Stimulated activated effector memory CD8-positive, alpha-beta T cell treated with anti-CD3 and anti-CD28 coated beads, Interleukin-12 subunit alpha, Interleukin-12 subunit beta, amount 100 ng/mL, for 72 hours (primary cell): ENCODE measurements at regions not wholly inside any gene's neighbourhood (a gene's known extent, or its start where the extent isn't known, plus 50 kb on each side); places are given as distances from the start of the nearest gene placed in this dataset.

ENCODE experiments used
- ATAC-seq: fragments of 150-1000 bp; cut with Tn5 transposase; 2 replicates; pipeline ENCODE4 v1.10.0; 2021
- DNase-seq, 2 donors: peaks; one replicate each; pipeline ENCODE4 v3.0.0; 2021 to 2022; ENCODE audit warnings: low spot score in 2 of 2
- H3K27ac Mint-ChIP-seq: one replicate; pipeline ENCODE4 v1.8.0; 2022; ENCODE audit warnings: mild to moderate bottlenecking, mixed read lengths
- H3K36me3 Mint-ChIP-seq: one replicate; pipeline ENCODE4 v1.8.0; 2022; ENCODE audit warnings: mild to moderate bottlenecking, mixed read lengths
- H3K4me1 Mint-ChIP-seq: one replicate; pipeline ENCODE4 v1.8.0; 2022; ENCODE audit warnings: mixed read lengths
- H3K4me3 Mint-ChIP-seq: one replicate; pipeline ENCODE4 v1.8.0; 2022; ENCODE audit warnings: mild to moderate bottlenecking, mixed read lengths
- H3K9me3 Mint-ChIP-seq: one replicate; pipeline ENCODE4 v1.8.0; 2022; ENCODE audit warnings: mixed read lengths

DNA sequence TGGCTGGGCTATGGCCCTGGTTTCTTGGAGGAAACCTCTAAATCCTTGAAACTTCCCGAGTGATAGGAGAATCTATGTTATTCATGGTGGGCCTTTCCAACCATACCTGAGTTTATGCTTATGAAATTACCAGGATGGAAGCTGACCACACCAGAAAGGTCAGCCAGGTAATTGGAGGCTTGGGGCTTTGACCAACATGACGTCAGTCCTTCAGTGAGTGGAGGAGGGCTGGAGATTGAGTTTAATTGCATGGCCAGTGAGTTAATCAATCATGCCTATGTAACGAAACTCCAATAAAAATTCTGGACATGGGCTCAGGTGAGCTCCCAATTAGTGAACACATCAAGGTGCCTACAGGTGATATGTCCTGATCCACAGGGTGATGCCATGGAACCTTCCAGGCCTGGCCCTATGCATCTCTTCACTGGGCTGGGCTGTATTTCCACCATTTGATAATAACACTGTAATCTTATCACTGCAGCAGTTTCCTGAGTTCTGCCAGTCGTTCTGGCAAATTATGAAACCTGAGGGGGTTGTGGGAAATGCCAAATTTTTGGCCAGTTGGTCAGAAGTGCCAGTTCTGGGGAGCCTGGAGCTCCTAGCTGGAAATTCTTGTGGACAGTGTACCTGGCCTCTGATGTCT is 106.5 kb downstream of the CDH26 start:
- ATAC-seq (no peak), DNase-seq (no peak)
- Mint-ChIP-seq H3K4me1 (peaks cover 16% of the 10 kb centered on the region), H3K36me3 (no peaks in the 10 kb centered on the region), H3K27ac (no peak overlapping the region), H3K4me3 (no peak overlapping the region), H3K9me3 (no peaks in the 10 kb centered on the region)

DNA sequence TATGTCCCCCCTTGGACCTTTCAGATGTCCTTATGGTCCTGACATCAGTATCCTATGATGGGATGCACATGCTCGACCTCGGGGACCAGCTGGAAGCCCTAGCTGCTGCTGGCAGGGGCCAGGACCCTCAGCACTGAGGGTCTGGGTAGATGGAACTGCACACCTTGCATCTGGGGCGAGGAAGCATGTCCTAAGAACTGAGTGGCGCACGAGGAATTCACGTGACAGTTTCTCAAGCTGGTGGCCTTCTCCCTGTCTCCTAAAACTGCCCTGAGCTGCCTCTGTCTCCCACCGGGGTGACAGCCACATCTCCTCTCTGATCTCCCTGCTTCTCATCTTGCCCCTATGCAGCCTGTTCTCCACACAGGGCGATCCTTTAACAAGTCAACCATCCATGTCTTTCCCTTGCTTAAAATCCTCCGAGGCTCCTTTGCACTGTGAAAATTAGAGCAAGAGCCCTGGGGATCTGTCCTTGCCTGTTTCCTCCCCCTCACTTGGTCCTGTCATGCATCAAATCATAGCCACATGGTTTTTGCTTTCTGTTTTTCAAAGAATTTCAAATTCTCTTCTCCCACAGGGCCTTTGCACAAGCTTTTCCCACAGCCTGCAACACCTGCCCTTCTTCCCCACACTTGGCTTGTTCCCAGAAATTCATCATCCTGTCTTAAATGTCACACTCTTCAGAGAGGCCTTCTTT is 107.7 kb downstream of the CDH26 start:
- DNase-seq (no peak), ATAC-seq (no peak)
- Mint-ChIP-seq H3K4me3 (no peak overlapping the region), H3K36me3 (no peaks in the 10 kb centered on the region), H3K27ac (peak overlapping the region; percentile 21), H3K4me1 (peaks cover 16% of the 10 kb centered on the region), H3K9me3 (no peaks in the 10 kb centered on the region)

DNA sequence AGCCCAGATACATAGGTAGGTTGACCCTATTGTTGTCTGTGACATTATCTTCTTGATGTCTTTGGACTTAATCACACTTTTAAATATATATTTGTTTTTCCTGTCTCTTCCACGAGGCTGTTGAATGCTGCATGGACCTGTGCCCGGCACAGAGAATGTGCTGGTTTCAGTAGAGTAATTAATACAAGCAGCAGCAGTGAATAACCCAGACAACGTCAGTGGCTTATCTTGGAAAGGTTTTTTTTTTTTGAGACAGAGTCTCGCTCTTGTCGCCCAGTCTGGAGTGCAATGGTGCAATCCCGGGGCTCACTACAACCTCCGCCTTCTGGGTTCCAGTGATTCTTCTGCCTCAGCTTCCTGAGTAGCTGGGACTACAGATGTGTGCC is 108.2 kb downstream of the CDH26 start:
- peak overlapping the region; percentile 21 for H3K27ac Mint-ChIP-seq
- no peaks in the 10 kb centered on the region for H3K36me3 Mint-ChIP-seq
- no peak overlapping the region for H3K4me3 Mint-ChIP-seq
- no peaks in the 10 kb centered on the region for H3K9me3 Mint-ChIP-seq
- DNase-seq (no peak), ATAC-seq (no peak)
- H3K4me1 Mint-ChIP-seq = peaks cover 16% of the 10 kb centered on the region

DNA sequence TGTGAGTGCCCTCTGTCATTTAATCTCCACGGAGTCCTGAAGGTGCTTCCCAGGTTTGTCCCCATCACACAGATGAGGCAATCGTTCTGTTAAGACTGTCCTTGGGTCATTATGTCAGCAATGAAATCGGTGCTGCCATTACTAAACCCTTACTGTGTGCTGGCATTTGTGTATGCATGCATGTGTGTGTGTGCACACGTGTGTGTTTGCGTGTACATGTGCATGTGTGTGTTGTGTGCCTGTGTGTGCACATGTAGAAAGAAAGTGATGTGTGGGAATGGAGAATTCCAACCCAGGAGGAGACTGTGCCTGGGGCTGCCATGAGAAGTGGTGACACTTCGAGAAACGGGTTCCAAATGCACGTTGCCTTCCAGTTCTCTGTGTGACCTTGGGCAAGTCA is 110.3 kb downstream of the CDH26 start:
- Mint-ChIP-seq H3K27ac (no peak overlapping the region), H3K9me3 (no peaks in the 10 kb centered on the region), H3K4me1 (peaks cover 10% of the 10 kb centered on the region), H3K4me3 (no peak overlapping the region), H3K36me3 (no peaks in the 10 kb centered on the region)
- DNase-seq = no peak
- ATAC-seq = no peak

DNA sequence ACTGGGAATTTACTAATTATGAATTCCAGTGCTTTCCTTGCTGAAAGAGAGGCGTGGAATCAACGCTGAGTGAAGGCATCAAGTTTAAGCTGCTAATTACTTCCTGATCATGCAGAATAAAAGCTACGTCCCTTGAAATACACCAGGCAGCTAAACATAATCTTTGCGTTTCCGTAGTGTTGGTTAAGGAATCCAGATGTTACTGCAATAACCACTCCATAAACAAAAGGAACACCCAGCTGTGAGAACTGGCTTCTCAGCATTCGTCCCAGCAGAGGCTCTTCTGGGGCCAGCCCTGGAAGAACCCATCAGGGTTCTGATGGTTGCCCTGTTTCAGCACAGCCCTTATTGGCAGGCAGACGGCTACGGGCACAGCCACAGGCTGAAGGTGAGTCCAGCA is 111.4 kb downstream of the CDH26 start:
- ATAC-seq (no peak), DNase-seq (no peak)
- no peaks in the 10 kb centered on the region for H3K9me3 Mint-ChIP-seq
- no peaks in the 10 kb centered on the region for H3K36me3 Mint-ChIP-seq
- peaks cover 5% of the 10 kb centered on the region for H3K4me1 Mint-ChIP-seq
- H3K27ac Mint-ChIP-seq = no peak overlapping the region
- no peak overlapping the region for H3K4me3 Mint-ChIP-seq

DNA sequence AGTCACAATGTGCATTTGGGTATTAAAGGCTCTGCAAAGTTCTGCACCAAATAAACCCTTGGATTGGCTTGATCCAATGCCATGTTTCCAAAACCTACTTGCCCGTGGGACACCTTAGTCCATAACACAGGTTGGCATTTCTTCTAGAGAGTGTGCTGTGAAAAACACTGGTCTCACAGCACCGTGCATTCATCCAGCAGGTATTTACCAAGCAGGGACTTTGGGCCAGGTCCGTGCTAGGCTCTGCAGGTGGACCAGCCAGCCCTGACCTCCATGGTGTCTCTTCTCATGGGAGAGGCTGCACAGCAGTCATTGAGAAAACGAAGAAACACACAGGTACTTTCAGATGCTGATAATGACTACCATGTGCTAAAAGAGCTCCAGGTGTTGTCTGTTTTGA is 112.6 kb downstream of the CDH26 start:
- H3K4me1 Mint-ChIP-seq = peaks cover 11% of the 10 kb centered on the region
- H3K9me3 Mint-ChIP-seq = no peaks in the 10 kb centered on the region
- DNase-seq (no peak), ATAC-seq (no peak)
- H3K4me3 Mint-ChIP-seq = no peak overlapping the region
- no peak overlapping the region for H3K27ac Mint-ChIP-seq
- H3K36me3 Mint-ChIP-seq = no peaks in the 10 kb centered on the region

DNA sequence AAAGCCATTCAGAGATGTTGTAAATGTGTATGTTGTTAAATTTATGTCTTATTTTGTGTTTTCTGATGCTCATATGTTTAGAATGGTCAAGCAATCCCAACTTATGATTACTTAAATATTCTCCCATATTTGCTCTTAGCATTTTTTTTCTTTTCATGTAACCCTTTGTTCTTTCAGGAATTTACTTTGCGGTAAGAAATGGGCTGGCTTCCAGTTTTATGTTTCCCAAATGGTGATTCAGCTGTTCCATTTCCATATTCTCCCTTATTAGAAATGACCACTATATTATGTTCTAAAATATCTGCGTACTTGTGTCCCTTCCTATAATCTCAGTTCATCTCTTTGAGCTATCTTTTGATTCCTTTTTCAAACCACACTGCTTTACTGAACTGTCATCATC is 113.7 kb downstream of the CDH26 start:
- ATAC-seq (no peak), DNase-seq (no peak)
- H3K4me1 Mint-ChIP-seq = peaks cover 12% of the 10 kb centered on the region

DNA sequence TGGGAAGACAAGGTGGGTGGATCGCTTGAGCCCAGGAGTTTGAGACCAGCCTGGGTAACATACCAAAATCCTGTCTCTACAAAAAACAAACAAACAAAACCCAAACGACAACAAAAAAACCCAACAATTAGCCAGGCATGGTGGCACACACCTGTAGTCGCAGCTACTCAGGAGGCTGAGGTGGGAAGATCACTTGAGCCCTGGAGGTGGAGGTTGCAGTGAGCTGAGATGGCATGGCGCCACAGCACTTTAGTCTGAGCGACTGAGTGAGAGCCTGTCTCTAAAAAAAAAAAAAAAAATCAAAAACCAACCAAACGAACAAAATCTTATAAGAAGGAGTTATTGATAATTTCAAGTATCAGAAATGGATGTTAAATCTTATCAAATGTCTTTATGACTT is 114.9 kb downstream of the CDH26 start:
- no peak for ATAC-seq
- H3K27ac Mint-ChIP-seq = no peak overlapping the region

More for the DNA sequence above, 113.7 kb downstream of the CDH26 start:
- Mint-ChIP-seq H3K9me3 (no peaks in the 10 kb centered on the region), H3K36me3 (no peaks in the 10 kb centered on the region), H3K27ac (no peak overlapping the region), H3K4me3 (no peak overlapping the region)

DNA sequence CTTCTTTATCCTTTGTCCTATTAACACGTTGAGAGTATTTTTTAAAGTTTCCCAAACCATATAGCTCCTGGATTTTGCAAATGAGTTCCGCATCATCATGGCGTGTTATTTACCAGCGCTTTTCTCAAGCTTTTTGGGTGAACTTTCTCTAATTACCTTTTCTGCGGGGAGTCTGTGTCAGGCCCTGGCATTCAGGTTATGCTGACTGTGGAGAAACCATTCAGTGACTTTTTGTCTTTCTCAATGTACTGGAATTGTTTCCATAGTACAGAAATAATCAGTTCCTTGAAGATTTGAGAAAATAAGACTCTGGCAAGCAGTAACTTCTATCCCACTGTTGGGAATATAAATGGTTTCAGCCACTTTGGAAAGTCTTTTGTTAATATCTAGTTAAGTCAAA is 115.3 kb downstream of the CDH26 start:
- ATAC-seq (no peak), DNase-seq (no peak)
- no peaks in the 10 kb centered on the region for H3K9me3 Mint-ChIP-seq
- H3K36me3 Mint-ChIP-seq = no peaks in the 10 kb centered on the region
- H3K27ac Mint-ChIP-seq = no peak overlapping the region
- H3K4me3 Mint-ChIP-seq = no peak overlapping the region
- H3K4me1 Mint-ChIP-seq = peaks cover 12% of the 10 kb centered on the region

More for the DNA sequence above, 114.9 kb downstream of the CDH26 start:
- peaks cover 12% of the 10 kb centered on the region for H3K4me1 Mint-ChIP-seq
- H3K9me3 Mint-ChIP-seq = no peaks in the 10 kb centered on the region
- no peak overlapping the region for H3K4me3 Mint-ChIP-seq
- no peak for DNase-seq
- no peaks in the 10 kb centered on the region for H3K36me3 Mint-ChIP-seq

DNA sequence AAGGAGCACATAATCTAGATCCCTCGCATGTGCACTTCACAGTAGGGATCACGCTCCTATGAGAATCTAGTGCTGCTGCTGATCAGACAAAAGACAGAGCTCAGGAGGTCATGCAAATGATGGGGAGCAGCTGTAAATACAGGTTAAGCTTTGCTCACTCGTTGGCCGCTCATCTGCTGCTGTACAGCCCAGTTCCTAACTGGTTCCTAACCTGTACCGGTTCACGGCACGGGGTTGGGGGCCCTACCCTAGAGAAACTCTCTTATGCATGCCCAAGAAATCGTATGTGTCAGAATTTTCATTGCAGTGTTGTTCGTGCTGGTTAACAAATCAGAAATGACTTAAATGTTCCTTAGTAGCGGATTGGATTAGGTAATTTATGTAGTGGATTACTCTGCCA is 116.1 kb downstream of the CDH26 start:
- no peak overlapping the region for H3K27ac Mint-ChIP-seq
- peaks cover 12% of the 10 kb centered on the region for H3K4me1 Mint-ChIP-seq
- H3K9me3 Mint-ChIP-seq = no peaks in the 10 kb centered on the region
- ATAC-seq = no peak
- no peaks in the 10 kb centered on the region for H3K36me3 Mint-ChIP-seq
- no peak overlapping the region for H3K4me3 Mint-ChIP-seq
- DNase-seq = no peak

DNA sequence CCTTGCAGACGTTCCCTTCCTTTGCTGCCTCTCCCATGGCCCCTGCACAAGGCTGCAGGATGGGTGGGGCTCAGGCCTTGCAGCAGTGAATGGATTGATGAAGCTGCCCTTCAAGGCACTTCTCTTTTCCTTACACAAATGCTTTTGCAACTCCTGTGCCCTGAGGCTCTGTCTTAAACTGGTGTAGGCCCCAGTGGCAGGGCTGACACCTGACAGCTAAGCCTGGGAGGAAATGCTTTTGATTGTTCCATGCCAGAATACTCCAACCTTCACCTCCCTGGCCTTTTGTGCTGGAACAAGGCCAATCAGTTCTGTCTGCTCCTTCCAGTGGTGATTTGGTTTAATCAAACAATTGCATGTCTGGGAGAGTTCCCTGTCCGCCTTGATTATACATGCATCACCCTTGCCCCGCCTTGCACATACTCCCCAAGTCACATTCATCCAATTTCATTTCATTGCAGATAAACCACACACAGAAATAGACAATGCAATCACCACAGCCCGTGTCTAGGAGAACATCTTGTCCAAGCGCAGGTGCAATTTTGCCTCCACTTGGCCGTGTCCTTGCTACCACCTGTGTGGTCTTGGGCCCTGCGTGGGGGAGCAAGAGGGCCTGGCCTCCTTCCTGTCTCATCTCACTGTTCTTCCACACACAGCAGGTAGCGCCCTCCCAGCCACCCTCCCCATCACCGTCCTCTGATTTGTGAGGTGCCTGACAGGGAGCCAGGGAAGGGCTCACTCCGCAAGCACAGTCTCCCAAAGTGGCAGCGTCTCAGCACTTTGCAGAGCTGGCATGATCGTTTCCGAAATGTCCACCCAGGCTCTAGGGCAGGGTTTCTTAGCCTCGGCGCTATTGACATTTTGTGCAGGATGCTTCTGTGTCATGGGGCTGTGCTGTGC is 120.4 kb downstream of the CDH26 start:
- no peak for DNase-seq
- no peaks in the 10 kb centered on the region for H3K9me3 Mint-ChIP-seq

DNA sequence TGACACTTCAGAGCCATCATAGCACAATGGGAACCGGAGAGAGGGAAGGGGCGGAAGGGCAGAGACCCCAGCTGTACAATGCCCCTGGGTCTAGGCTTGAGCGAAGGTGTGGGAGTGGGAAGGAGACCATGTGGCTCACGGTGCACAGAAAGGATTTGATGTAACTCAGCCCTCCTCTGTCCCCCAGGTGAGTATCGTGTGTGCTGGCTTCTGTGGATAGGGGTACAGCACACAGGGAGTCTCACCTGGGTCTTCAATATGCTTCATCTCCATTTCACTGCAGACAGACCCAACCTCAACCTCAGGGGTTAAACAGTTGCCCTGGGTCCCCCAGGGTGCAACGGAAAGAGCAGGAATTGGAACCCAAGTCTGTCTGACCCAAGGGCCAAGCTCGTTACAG is 122.2 kb downstream of the CDH26 start:
- no peak for DNase-seq
- H3K36me3 Mint-ChIP-seq = no peaks in the 10 kb centered on the region
- H3K9me3 Mint-ChIP-seq = no peaks in the 10 kb centered on the region
- peaks cover 5% of the 10 kb centered on the region for H3K4me1 Mint-ChIP-seq
- H3K27ac Mint-ChIP-seq = no peak overlapping the region
- ATAC-seq = no peak
- H3K4me3 Mint-ChIP-seq = no peak overlapping the region

More for the DNA sequence above, 120.4 kb downstream of the CDH26 start:
- Mint-ChIP-seq H3K27ac (no peak overlapping the region), H3K4me3 (no peak overlapping the region), H3K36me3 (no peaks in the 10 kb centered on the region), H3K4me1 (peaks cover 12% of the 10 kb centered on the region)
- ATAC-seq = no peak

DNA sequence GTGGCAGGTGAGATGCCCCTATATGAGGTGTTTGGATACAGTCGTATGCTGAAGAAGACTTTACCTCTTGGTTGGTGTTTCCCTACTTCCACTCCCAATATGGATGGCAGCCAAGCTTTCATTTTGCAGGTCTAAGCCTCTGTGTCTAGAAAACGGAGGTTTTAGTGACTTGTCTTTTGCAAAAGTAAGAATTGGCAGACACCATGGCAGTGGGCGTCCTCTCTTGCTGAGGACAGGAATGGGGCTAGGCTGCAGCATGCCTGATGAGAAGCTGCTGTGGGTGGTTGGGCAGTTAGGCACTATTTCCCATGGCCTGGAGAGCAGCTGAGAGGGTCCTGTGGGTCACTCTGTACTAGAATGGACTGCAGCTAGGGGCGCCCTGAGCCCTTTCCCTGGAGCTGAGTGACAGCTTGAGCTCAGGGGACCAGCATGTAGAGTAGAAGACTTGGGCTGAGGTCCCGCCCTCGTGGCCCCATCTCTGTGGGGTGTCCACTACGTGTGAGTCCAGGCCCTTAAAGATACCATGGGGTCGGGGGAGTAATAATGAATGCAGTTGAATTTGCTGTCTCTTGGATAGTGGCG is 127.4 kb downstream of the CDH26 start:
- no peak for ATAC-seq
- Mint-ChIP-seq H3K9me3 (no peaks in the 10 kb centered on the region), H3K4me1 (peaks cover 13% of the 10 kb centered on the region), H3K4me3 (no peak overlapping the region), H3K27ac (no peak overlapping the region), H3K36me3 (no peaks in the 10 kb centered on the region)
- DNase-seq = no peak

DNA sequence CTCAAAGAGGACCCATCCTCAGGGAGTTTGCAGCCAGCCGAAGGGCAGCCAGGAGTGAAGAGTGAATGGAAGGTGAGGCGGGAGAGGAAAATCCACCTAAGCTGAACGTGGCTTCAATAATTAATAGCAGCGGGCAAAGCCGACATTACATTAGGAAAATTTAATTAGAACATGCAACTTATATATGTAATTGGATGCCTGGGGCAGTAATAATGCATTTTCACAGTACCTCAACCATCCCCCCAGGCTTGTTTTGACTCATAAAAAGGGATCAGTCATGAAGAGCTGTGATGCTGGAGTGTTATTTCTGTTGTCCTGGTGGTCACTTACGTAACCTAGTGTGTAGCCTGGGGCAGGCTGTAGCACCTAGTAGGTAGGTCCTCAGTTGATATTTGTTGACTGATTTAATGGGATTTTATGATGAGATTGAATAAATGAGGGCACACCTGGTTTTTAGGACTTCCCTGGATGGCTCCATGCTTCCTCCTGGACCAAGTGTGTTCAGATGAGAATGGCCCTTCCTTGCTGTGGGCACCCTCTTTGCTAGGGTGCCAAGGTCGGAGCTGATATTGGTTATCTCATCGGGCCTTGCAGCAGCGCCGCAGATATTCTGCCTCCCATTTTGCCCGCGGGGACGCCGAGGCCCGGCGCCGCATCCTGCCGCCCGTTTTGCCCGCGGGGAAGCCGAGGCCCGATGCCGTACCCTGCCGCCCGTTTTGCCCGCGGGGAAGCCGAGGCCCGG is 128.8 kb downstream of the CDH26 start:
- ATAC-seq (peak; percentile 63), DNase-seq (no peak)
- H3K27ac Mint-ChIP-seq = no peak overlapping the region
- no peaks in the 10 kb centered on the region for H3K9me3 Mint-ChIP-seq
- peaks cover 13% of the 10 kb centered on the region for H3K4me1 Mint-ChIP-seq
- peak overlapping the region; percentile 66 for H3K4me3 Mint-ChIP-seq
- H3K36me3 Mint-ChIP-seq = no peaks in the 10 kb centered on the region
